IMR-90 (cell line): ENCODE measurements at regions not wholly inside any gene's neighbourhood (a gene's known extent, or its start where the extent isn't known, plus 50 kb on each side); places are given as distances from the start of the nearest gene placed in this dataset.

ENCODE experiments used
- ATAC-seq: fragments of 200-7000 bp; cut with Tn5 transposase; 2 replicates; pipeline ENCODE4 v1.9.1; 2020; ENCODE audit warnings: low read depth, mild to moderate bottlenecking, moderate library complexity
- BruUV-seq: library from RNA; stranded (reverse); fragments of 400-500 nt; replicated peaks from 2 replicates; lab custom pipeline; 2021; lab: Mats Ljungman, UMichigan
- CTCF ChIA-PET: fragments of 300-600 bp; formaldehyde crosslinking; extraction: SDS; loops from one replicate; lab custom pipeline; 2021; ENCODE audit warnings: antibody characterized with exemption; lab: Yijun Ruan, JAX
- POLR2A ChIA-PET: fragments of 300-600 bp; sonication (Branson Sonifier 250); formaldehyde crosslinking; loops from one replicate; lab custom pipeline; 2022; ENCODE audit warnings: antibody characterized with exemption; ENCODE audit not compliant: unreplicated experiment; lab: Charles Lee
- DNase-seq: peaks from one replicate; pipeline ENCODE4 v3.0.0; 2013
- H2AFZ ChIP-seq: replicated peaks from 2 replicates; pipeline ENCODE3; 2013; ENCODE audit warnings: low read length, mild to moderate bottlenecking; ENCODE audit not compliant: poor library complexity
- H2AK5ac ChIP-seq: 2 replicates; pipeline ENCODE4 v1.6.1; 2013; ENCODE audit warnings: low read depth, low read length, inconsistent platforms
- H2AK9ac ChIP-seq: replicated peaks from 2 replicates; pipeline ENCODE3; 2013; ENCODE audit warnings: mild to moderate bottlenecking, low read depth, low read length, moderate library complexity; ENCODE audit not compliant: poor library complexity
- H2BK120ac ChIP-seq: 2 replicates; pipeline ENCODE4 v1.6.1; 2013; ENCODE audit warnings: low read depth, low read length, inconsistent platforms
- H2BK15ac ChIP-seq: 3 replicates; pipeline ENCODE4 v1.6.1; 2013; ENCODE audit warnings: low read depth, low read length, inconsistent platforms
- H2BK20ac ChIP-seq: 2 replicates; pipeline ENCODE4 v1.6.1; 2013; ENCODE audit warnings: low read depth, mild to moderate bottlenecking, inconsistent platforms, low read length, moderate library complexity
- H2BK5ac ChIP-seq: 2 replicates; pipeline ENCODE4 v1.6.1; 2013; ENCODE audit warnings: mild to moderate bottlenecking, low read depth, low read length, inconsistent platforms; ENCODE audit not compliant: poor library complexity, severe bottlenecking
- H3K14ac ChIP-seq: replicated peaks from 2 replicates; pipeline ENCODE4 v1.6.1; 2013; ENCODE audit warnings: low read depth, low read length, inconsistent platforms
- H3K18ac ChIP-seq: 2 replicates; pipeline ENCODE4 v1.6.1; 2013; ENCODE audit warnings: low read depth, low read length, control low read depth
- H3K23ac ChIP-seq: 2 replicates; pipeline ENCODE4 v1.6.1; 2013; ENCODE audit warnings: low read depth, low read length, inconsistent platforms
- H3K27ac ChIP-seq: 2 replicates; pipeline ENCODE4 v1.5.1; 2013; ENCODE audit warnings: mild to moderate bottlenecking, control low read depth, low read length; ENCODE audit not compliant: insufficient read depth
- H3K27me3 ChIP-seq: 2 replicates; pipeline ENCODE4 v1.6.1; 2013; ENCODE audit warnings: low read length; ENCODE audit not compliant: control insufficient read depth, insufficient read depth
- H3K36me3 ChIP-seq: 2 replicates; pipeline ENCODE4 v1.6.1; 2013; ENCODE audit warnings: low read length, mixed read lengths; ENCODE audit not compliant: control insufficient read depth, insufficient read depth
- H3K4ac ChIP-seq: 2 replicates; pipeline ENCODE4 v1.6.1; 2013; ENCODE audit warnings: low read depth, low read length, inconsistent platforms
- H3K4me1 ChIP-seq: 2 replicates; pipeline ENCODE4 v1.6.1; 2013; ENCODE audit warnings: low read length, mixed read lengths; ENCODE audit not compliant: control insufficient read depth, insufficient read depth
- H3K4me2 ChIP-seq: 2 replicates; pipeline ENCODE4 v1.6.1; 2013; ENCODE audit warnings: low read depth, mild to moderate bottlenecking, control low read depth, low read length, moderate library complexity
- H3K4me3 ChIP-seq: 2 replicates; pipeline ENCODE4 v1.5.1; 2013; ENCODE audit warnings: low read depth, mild to moderate bottlenecking, control low read depth, low read length, moderate library complexity; ENCODE audit not compliant: insufficient read depth
- H3K56ac ChIP-seq: 2 replicates; pipeline ENCODE4 v1.6.1; 2013; ENCODE audit warnings: low read length, inconsistent platforms; ENCODE audit not compliant: insufficient read depth; ENCODE audit errors: extremely low read depth
- H3K79me1 ChIP-seq, 2 experiments: 2 replicates each; pipeline ENCODE4 v1.6.1; 2013; ENCODE audit warnings: low read length in 2 of 2, inconsistent platforms in 1 of 2, low read depth in 1 of 2
- H3K9ac ChIP-seq: 2 replicates; pipeline ENCODE4 v1.6.1; 2013; ENCODE audit warnings: low read depth, low read length, control low read depth
- H3K9me1 ChIP-seq: 2 replicates; pipeline ENCODE4 v1.6.1; 2013; ENCODE audit warnings: low read length, inconsistent platforms; ENCODE audit not compliant: insufficient read depth
- H3K9me3 ChIP-seq: 2 replicates; pipeline ENCODE4 v1.6.1; 2013; ENCODE audit warnings: low read length; ENCODE audit not compliant: control insufficient read depth, insufficient read depth
- H4K20me1 ChIP-seq: 2 replicates; pipeline ENCODE4 v1.6.1; 2013; ENCODE audit warnings: low read length, inconsistent platforms; ENCODE audit not compliant: insufficient read depth
- H4K5ac ChIP-seq: 2 replicates; pipeline ENCODE4 v1.6.1; 2013; ENCODE audit warnings: mild to moderate bottlenecking, low read depth, low read length, control low read depth
- H4K8ac ChIP-seq, 2 experiments: 2 replicates each; pipeline ENCODE4 v1.6.1; 2013; ENCODE audit warnings: low read depth in 2 of 2, low read length in 2 of 2, control low read depth in 1 of 2, inconsistent platforms in 1 of 2
- H4K91ac ChIP-seq: 2 replicates; pipeline ENCODE4 v1.6.1; 2013; ENCODE audit warnings: low read depth, low read length, inconsistent platforms; ENCODE audit not compliant: insufficient read depth
- CHD1 ChIP-seq: IDR thresholded peaks from 2 replicates; pipeline ENCODE4 v1.6.1; 2012; ENCODE audit warnings: low read depth, low read length, improper control_type of control experiment
- POLR2A ChIP-seq: IDR thresholded peaks from 2 replicates; pipeline ENCODE4 v1.6.1; 2012; ENCODE audit warnings: mild to moderate bottlenecking, low read depth, low read length
- WGBS, 2 experiments: methylation state at CpG; one replicate each; pipeline versions ENCODE4 v1.1.5 to v1.1.7; 2013; ENCODE audit warnings: missing lambda C conversion rate in 2 of 2; ENCODE audit not compliant: insufficient read length in 1 of 2; ENCODE audit errors: extremely low coverage in 2 of 2; 5-methylcytosine and 5-hydroxymethylcytosine counted together
- dilution Hi-C: fragments of 300-500 bp; cut with HindIII; formaldehyde crosslinking; loops from one replicate; pipeline ENCODE4 v1.14.3; 2018; ENCODE audit warnings: low sequenced_read_pairs; ENCODE audit not compliant: unreplicated experiment
- in situ Hi-C: fragments of 300-500 bp; cut with MboI; formaldehyde crosslinking; loops from 3 replicates; pipeline ENCODE4 v1.14.3; 2019; ENCODE audit warnings: low sequenced_read_pairs, inconsistent platforms, mixed read lengths
- intact Hi-C: fragments of 100-400 bp; cut with micrococcal nuclease; formaldehyde crosslinking; loops from 2 replicates; pipeline ENCODE4 v1.10.0; 2022

DNA sequence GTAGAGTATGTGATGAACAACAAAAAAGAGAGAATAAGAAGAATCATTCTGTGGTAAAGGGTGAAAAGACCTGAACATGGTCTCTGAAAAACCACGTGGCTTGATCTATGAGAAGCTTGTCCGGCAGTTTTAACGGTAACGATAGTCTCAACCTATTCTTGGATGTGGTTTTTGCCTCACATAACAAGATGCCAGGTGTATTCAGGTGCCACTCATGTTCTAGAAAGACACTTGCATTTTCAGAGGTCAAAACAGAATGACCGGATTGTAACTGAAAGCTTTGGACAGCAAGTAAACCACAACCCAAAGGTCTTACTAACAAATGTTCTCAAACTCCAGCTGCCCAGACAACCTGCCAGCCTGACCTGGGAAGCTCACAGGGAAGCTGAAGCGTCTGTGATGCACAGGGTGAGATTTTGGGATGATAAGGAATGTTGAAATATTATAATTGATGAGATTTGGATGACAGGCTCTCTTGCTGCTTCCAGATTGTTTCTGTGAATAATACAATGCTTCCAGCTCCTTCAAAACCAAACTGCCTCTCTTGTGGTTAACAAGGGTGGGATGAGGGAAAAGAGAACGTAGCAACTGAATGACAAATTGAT lies 137.4 kb upstream of the GRB10 start:
- no peaks in the 10 kb centered on the region for H3K79me1 ChIP-seq
- no peak overlapping the region for H2AK5ac ChIP-seq
- no peak overlapping the region for H4K91ac ChIP-seq
- no peak overlapping the region for H3K56ac ChIP-seq
- H3K9me1 ChIP-seq = no peaks in the 10 kb centered on the region
- H2AFZ ChIP-seq = no peak overlapping the region
- no peak overlapping the region for H3K18ac ChIP-seq
- BruUV-seq = no TSS peak
- no peak for TF ChIP-seq POLR2A
- no peak for TF ChIP-seq CHD1
- no peaks in the 10 kb centered on the region for H3K9me3 ChIP-seq
- dilution Hi-C loops = no loop called here
- CTCF ChIA-PET = no interaction called here
- H2BK20ac ChIP-seq = no peak overlapping the region
- H2BK5ac ChIP-seq = no peak overlapping the region
- H2AK9ac ChIP-seq = no peak overlapping the region
- H3K27me3 ChIP-seq = peaks cover 10% of the 10 kb centered on the region
- no peak overlapping the region for H3K4me2 ChIP-seq
- no peaks in the 10 kb centered on the region for H4K20me1 ChIP-seq
- H3K9ac ChIP-seq = no peak overlapping the region
- in situ Hi-C loops = no loop called here
- no peaks in the 10 kb centered on the region for H3K36me3 ChIP-seq
- H2BK120ac ChIP-seq = no peak overlapping the region
- H3K14ac ChIP-seq = no peak overlapping the region
- no peak overlapping the region for H4K5ac ChIP-seq
- no peak for ATAC-seq
- POLR2A ChIA-PET = no interaction called here
- no peaks in the 10 kb centered on the region for H3K4me1 ChIP-seq
- DNase-seq = no peak
- intact Hi-C loops = no loop called here
- H3K23ac ChIP-seq = no peak overlapping the region
- H2BK15ac ChIP-seq = no peak overlapping the region
- WGBS, 2 experiments = 69% methylated on average over 2 of the region's 7 CpGs; no CpG with 5 or more reads in 1 of the 2 experiments
- H4K8ac ChIP-seq = no peak overlapping the region
- H3K4ac ChIP-seq = no peak overlapping the region
- H3K4me3 ChIP-seq = no peak overlapping the region
- no peak overlapping the region for H3K27ac ChIP-seq
